K562 (cell line): ENCODE measurements at regions not wholly inside any gene's neighbourhood (a gene's known extent, or its start where the extent isn't known, plus 50 kb on each side); places are given as distances from the start of the nearest gene placed in this dataset.

Experiments used
- FUS ChIP-seq: fragments of 200-400 bp; formaldehyde crosslinking; optimal IDR thresholded peaks from 2 replicates; pipeline ENCODE3; 2017; ENCODE audit warnings: low read depth, low read length
- HES1 ChIP-seq: fragments of 450-650 bp; IDR thresholded peaks from 2 replicates; pipeline ENCODE4 v1.6.1; 2016; ENCODE audit warnings: low read depth, mild to moderate bottlenecking, moderate library complexity
- HMGN3 ChIP-seq: IDR thresholded peaks from 2 replicates; pipeline ENCODE4 v1.6.1; 2011; ENCODE audit warnings: borderline replicate concordance, low read depth, mild to moderate bottlenecking, mixed read lengths, low read length; ENCODE audit not compliant: insufficient read length; ENCODE audit errors: extremely low read depth
- SMAD2 ChIP-seq: fragments of 150-350 bp; IDR thresholded peaks from 2 replicates; pipeline ENCODE4 v1.6.1; 2014; ENCODE audit warnings: low read depth, mild to moderate bottlenecking, low read length
- SMARCB1 ChIP-seq: IDR thresholded peaks from 2 replicates; pipeline ENCODE4 v1.6.1; 2011; ENCODE audit warnings: improper control_type of control experiment, low read depth; ENCODE audit not compliant: insufficient read length
- SRSF7 ChIP-seq: fragments of 200-400 bp; formaldehyde crosslinking; optimal IDR thresholded peaks from 2 replicates; pipeline ENCODE3; 2017; ENCODE audit warnings: mild to moderate bottlenecking, low read depth, low read length
- TARDBP ChIP-seq: fragments of 450-650 bp; IDR thresholded peaks from 2 replicates; pipeline ENCODE4 v1.6.1; 2016
- ZBTB9 ChIP-seq: fragments of 450-650 bp; formaldehyde crosslinking; IDR thresholded peaks from 2 replicates; pipeline ENCODE4 v1.4.0; 2020; ENCODE audit warnings: mild to moderate bottlenecking, moderate library complexity
- ZNF395 ChIP-seq: fragments of 200-800 bp; sonication (Bioruptor generic); IDR thresholded peaks from 2 replicates; pipeline ENCODE4 v1.6.1; 2017; ENCODE audit warnings: missing genetic modification characterization, missing compliant biosample characterization
- ZNF695 ChIP-seq: fragments of 450-650 bp; formaldehyde crosslinking; IDR thresholded peaks from 2 replicates; pipeline ENCODE4 v1.4.0; 2020; ENCODE audit warnings: mild to moderate bottlenecking, moderate library complexity
- TF ChIP-seq, protein P1 (sequence below): sonication (generic); formaldehyde crosslinking; IDR thresholded peaks from 2 replicates; pipeline ENCODE4 v1.8.1; 2023; ENCODE audit warnings: mild to moderate bottlenecking, missing genetic modification reagents
- TF ChIP-seq, protein P2 (sequence below): fragments of 450-650 bp; conservative IDR thresholded peaks from 2 replicates; pipeline ENCODE4 v1.6.1; 2016; ENCODE audit warnings: missing genetic modification characterization, low read depth, mild to moderate bottlenecking, missing compliant biosample characterization, moderate library complexity
- TF ChIP-seq, protein P3 (sequence below): fragments of 250-450 bp; sonication (Bioruptor Pico); IDR thresholded peaks from 2 replicates; pipeline ENCODE4 v1.4.0; 2020

- peak; percentile 53; the same call in 1 of the 2 replicates for TF ChIP-seq ZNF395 (CRISPR knock-in tag)
- TF ChIP-seq, protein P1, sequence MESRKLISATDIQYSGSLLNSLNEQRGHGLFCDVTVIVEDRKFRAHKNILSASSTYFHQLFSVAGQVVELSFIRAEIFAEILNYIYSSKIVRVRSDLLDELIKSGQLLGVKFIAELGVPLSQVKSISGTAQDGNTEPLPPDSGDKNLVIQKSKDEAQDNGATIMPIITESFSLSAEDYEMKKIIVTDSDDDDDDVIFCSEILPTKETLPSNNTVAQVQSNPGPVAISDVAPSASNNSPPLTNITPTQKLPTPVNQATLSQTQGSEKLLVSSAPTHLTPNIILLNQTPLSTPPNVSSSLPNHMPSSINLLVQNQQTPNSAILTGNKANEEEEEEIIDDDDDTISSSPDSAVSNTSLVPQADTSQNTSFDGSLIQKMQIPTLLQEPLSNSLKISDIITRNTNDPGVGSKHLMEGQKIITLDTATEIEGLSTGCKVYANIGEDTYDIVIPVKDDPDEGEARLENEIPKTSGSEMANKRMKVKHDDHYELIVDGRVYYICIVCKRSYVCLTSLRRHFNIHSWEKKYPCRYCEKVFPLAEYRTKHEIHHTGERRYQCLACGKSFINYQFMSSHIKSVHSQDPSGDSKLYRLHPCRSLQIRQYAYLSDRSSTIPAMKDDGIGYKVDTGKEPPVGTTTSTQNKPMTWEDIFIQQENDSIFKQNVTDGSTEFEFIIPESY (CRISPR knock-in tag) = no peak
- TF ChIP-seq, protein P2, sequence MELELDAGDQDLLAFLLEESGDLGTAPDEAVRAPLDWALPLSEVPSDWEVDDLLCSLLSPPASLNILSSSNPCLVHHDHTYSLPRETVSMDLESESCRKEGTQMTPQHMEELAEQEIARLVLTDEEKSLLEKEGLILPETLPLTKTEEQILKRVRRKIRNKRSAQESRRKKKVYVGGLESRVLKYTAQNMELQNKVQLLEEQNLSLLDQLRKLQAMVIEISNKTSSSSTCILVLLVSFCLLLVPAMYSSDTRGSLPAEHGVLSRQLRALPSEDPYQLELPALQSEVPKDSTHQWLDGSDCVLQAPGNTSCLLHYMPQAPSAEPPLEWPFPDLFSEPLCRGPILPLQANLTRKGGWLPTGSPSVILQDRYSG (tag) = no peak
- TF ChIP-seq ZNF695 (CRISPR knock-in tag) = no peak
- no peak for TF ChIP-seq HMGN3
- no peak for TF ChIP-seq FUS
- no peak for TF ChIP-seq SMARCB1
- no peak for TF ChIP-seq SRSF7
- TF ChIP-seq SMAD2 = no peak
- TF ChIP-seq, protein P3, sequence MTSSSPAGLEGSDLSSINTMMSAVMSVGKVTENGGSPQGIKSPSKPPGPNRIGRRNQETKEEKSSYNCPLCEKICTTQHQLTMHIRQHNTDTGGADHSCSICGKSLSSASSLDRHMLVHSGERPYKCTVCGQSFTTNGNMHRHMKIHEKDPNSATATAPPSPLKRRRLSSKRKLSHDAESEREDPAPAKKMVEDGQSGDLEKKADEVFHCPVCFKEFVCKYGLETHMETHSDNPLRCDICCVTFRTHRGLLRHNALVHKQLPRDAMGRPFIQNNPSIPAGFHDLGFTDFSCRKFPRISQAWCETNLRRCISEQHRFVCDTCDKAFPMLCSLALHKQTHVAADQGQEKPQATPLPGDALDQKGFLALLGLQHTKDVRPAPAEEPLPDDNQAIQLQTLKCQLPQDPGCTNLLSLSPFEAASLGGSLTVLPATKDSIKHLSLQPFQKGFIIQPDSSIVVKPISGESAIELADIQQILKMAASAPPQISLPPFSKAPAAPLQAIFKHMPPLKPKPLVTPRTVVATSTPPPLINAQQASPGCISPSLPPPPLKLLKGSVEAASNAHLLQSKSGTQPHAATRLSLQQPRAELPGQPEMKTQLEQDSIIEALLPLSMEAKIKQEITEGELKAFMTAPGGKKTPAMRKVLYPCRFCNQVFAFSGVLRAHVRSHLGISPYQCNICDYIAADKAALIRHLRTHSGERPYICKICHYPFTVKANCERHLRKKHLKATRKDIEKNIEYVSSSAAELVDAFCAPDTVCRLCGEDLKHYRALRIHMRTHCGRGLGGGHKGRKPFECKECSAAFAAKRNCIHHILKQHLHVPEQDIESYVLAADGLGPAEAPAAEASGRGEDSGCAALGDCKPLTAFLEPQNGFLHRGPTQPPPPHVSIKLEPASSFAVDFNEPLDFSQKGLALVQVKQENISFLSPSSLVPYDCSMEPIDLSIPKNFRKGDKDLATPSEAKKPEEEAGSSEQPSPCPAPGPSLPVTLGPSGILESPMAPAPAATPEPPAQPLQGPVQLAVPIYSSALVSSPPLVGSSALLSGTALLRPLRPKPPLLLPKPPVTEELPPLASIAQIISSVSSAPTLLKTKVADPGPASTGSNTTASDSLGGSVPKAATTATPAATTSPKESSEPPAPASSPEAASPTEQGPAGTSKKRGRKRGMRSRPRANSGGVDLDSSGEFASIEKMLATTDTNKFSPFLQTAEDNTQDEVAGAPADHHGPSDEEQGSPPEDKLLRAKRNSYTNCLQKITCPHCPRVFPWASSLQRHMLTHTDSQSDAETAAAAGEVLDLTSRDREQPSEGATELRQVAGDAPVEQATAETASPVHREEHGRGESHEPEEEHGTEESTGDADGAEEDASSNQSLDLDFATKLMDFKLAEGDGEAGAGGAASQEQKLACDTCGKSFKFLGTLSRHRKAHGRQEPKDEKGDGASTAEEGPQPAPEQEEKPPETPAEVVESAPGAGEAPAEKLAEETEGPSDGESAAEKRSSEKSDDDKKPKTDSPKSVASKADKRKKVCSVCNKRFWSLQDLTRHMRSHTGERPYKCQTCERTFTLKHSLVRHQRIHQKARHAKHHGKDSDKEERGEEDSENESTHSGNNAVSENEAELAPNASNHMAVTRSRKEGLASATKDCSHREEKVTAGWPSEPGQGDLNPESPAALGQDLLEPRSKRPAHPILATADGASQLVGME = no peak
- no peak for TF ChIP-seq ZBTB9 (CRISPR knock-in tag)
- no peak for TF ChIP-seq TARDBP
- TF ChIP-seq HES1 = no peak
Measured at GRCh38 chr3:171974986-171975837, 64.2 kb upstream of the FNDC3B start (continued).
